GM21786 (cell line): ENCODE measurements at regions not wholly inside any gene's neighbourhood (a gene's known extent, or its start where the extent isn't known, plus 50 kb on each side); places are given as distances from the start of the nearest gene placed in this dataset.
"Not testable (repeated sequence)": the region's sequence is repeated elsewhere in the genome, so short reads cannot be mapped to it uniquely, and the experiment has no call there.

Experiments
- ATAC-seq: cut with Tn5 transposase; IDR thresholded peaks from one replicate; pipeline ENCODE4 v1.9.1; 2021; ENCODE audit not compliant: unreplicated experiment

DNA sequence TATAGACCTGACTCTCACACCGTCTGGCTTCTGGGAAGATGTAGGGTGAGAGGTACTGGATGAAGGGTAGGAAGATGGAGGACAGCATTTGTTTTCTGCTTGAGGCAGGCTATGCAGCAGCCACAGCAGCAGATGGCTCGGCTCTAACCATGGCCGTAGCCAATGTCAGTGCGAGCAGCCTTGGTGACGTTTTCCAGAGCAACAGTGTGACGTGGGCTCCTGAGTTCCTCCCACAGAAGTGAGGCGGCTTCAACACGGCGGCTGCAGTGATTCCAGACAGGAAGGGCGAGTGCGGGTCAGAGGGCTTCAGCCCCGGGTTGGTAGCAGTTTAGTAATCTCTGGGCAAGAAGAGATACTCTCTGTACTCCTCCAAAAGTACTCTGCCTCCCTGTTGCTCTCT lies 133.0 kb upstream of the MYT1L start:
- no peak for ATAC-seq

DNA sequence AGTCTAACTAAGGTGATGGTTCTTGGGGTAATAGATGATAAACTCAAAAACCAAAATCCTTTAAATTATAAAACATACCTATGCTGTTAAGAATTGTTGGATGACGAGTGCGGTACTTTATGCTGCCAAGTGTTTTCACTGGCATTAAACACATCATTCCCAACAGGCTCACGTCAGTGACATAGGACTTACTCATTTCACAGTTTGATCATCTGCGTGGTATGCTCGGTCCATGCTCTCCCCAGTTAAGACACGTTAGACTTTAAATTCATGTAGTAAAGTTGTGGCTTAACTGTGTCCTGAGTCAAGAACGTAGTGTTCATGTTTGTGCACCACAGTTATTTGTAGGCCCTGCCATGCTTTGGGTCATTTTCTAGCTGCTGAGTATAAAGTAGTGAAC lies 125.6 kb upstream of the MYT1L start:
- no peak for ATAC-seq

DNA sequence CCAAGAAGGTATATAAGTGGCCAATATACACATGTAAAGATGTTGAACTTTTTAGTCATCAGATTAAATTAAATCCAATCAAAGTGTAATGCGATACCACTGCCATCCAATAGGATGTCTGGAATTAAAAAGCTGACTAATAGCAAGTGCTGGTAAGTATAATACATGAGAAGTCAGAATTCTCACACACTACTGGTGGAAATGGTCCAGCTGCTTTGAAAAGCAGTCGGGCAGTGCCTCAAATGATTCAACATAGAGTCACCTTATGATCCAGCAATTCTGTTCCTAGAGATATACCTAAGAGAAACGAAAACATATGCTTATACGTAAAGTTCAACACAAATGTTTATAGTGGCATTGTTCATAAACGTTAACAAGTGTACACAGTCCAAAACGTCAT lies 124.1 kb upstream of the MYT1L start:
- no peak for ATAC-seq

DNA sequence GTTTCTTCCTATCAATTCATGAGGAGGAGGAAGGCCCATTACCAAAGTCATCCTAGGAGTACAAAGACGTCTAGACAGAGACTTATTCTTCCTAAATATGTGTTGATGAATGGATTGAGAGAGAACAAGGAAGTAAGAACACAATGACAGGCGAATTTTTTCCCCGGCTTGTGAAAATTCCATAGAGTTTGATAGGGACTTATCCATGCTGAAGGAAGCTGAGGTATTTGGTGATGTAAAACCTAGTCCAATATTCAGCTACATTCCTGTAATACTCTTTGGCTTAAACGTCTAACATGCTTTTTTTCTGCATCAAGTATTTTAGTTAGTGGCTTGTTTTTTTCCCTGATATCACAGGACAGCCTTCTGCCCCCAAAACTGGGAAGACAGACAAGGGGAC lies 121.9 kb upstream of the MYT1L start:
- ATAC-seq: no peak

DNA sequence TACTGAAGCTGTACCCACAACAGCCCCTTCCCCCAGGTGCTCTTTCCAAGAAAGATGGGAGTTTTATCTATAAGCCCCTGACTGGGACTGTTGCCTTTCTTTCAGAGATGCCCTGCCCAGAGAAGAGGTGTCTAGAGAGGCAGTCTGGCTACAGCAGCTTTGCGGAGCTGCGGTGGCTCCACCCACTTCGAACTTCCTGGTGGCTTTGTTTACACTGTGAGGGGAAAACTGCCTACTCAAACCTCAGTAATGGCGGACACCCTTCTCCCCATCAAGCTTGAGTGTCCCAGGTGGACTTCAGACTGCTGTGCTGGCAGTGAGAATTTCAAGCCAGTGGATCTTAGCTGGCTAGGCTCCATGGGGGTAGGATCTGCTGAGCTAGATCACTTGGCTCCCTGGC lies 120.2 kb upstream of the MYT1L start:
- not testable (repeated sequence) for ATAC-seq

DNA sequence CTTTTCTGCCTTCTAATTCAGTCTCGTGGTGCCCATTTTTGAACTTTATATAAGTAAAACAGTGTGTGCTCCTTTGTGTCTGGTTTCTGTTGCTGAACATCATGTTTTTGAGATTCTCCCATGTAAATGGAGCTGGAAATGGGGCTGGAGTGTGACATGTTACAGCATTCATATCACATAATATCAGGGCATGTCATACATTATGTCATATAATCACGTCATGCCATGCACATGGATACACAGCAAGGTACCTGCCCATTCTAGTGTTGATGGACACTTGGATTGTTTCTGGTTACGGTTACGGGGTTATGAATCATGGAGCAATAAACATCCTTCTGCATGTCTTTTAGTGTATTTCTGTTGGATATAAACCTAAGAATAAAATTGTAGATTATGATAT lies 117.1 kb upstream of the MYT1L start:
- ATAC-seq: no peak

DNA sequence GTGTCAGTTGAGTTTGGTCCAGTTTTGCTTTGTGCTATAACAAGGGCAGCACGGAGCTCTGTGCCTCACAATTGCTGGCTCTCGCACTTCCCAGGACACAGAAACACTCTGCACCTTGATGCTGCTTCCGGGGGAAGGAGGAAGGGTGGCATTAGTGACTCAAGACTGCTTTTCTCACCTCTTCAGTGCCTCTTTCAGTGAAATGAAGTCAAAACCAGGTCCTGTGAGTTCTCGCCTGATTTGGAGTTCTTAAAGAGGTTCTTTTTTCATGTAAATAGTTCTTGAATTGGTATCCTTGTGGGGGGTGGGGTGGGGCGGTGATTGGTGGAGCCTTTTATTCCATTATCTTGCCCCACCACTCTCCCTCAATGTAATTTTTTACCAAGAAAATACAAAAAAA lies 91.5 kb upstream of the MYT1L start:
- ATAC-seq: no peak

DNA sequence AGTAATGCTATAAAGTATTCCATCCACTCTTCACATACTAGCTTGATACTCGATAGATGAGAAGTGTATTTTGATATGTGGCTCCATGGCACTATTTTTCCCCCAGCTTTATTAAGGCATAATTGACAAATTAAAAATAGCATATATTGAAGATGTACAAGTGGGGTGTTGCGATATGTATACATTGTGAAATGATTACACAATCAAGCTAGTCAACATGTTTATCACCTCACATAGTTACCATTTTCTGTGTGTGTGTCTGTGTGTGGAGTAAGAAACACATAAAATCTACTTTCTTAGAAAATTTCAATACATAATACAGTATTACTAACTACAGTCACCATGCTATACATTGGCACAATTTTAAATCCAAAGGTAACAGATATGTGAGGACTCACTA lies 82.5 kb upstream of the MYT1L start:
- ATAC-seq: no peak

DNA sequence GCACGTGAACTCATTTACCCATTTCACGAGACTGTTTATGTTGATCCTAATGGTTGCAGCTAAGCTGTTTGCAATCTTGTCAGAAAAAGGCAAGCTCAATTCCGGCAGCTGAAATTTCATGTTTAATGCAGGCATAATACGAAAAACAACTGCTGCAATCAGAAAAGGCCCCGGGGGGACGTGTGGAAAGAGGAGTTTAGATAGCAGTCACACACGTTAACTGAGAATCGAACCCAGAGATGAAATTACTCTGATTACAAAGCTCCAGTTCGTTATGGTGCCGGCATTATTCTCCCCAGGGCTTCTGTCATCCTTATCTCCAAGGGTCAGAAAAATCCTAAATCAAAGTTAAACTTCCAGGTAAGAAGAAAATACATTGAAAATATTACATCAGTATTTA lies 79.9 kb upstream of the MYT1L start:
- no peak for ATAC-seq

DNA sequence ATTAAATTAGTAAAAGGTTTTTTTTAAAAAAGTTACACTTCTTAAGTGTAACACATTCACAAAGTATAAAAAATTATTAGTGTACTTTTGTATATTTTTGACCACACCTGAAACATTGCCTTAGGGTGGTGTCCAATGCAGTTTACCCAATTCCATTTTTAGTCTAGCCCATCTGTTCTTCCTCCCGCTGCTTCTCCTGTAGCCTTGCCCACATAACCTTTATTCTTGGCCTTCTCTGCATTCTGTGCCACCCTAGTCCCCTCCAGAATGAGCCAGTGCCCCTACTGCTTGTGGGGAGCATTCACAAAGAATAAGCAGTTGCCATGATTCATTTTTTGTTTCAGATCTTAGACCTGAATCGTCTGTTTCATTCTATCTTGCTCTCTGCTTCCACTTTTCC lies 78.4 kb upstream of the MYT1L start:
- ATAC-seq: no peak

DNA sequence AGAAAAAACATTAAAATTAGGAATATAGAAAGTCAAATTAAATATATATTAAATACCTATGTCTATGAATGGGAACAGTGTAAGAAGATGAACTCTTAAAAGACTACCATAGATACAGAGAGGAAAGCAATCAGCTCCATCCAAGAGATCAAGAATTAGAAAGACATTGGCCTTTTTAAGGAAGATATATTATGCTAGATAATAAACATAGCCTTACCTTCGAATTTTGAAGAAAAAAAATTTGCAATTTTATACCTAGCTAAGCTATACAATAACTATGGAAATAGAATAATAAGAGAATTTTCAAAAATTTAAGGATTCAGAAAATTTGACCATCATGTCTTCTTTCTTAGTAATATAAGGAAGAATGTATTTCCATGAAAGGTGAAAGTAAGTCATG lies 74.7 kb upstream of the MYT1L start:
- ATAC-seq: no peak

DNA sequence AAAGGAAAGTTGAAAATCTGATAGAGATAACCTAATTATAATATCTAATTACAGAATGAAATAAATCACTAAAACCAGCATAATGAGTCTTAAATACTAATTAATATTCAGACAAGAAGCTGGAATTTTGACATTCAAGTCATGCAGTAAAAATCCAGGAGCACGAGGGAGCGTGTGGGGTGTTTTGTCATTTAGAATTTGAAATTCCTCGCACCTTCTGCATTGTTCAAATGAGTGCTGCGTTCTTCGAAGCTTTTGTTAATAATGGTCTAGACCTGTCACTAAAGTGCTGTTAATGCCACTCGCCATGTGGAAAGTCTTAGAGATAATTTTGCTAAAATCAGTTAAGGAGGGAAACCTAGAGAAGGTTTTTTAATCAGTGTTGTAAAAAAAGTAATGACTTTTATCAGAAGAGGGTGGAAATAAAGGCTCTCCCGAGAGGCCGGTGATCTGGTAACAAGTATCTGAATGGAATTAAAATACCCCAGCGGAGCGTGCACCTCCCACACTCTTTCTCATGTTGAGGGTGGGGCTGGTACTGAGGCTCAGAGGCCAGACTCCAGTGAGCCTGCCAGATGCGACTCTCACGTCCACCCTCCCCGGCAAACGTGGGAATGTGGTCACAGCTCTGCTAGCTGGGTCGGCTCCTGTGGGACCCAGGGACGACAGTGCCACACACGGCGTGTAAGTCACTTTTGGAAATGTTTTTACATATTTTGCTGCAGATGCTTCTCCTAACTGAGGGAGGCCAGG lies 69.4 kb upstream of the MYT1L start:
- no peak for ATAC-seq

DNA sequence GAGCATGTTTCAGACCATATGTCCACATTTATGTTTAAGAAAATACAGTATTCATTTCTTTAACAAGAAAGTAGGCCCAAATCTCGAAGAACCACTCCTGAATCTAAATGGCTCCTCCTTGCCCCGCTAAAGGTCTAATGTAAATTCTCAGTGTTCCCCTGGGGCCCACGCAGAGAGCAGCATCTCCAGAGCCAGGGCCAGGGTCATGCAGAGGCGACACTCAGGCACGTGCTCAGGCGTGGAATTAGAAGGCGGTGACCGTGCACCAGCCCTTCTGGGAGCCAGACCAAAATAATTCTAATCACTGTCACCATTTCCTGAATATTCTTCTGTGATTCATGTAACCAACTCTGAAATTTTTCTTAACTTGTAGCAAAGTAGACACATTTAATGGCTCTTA lies 68.3 kb upstream of the MYT1L start:
- ATAC-seq: no peak

DNA sequence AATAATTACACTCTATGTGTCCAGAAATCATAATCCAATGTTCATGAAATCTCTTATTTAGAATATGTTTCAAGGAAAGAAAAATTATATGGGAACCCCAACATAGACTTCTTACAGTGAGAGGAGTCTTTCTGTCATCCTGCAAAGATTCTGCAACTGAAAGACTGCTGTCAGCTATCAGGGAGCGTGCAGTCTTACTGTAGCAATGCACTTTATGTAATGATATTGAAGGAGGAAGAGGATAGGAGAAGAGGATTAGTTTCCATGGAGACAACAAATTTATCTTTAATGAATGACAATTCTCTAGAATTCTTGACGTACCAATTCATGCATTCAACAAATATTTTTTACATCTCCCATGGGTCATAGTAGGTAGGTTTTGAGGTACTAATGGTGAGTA lies 61.3 kb upstream of the MYT1L start:
- no peak for ATAC-seq

DNA sequence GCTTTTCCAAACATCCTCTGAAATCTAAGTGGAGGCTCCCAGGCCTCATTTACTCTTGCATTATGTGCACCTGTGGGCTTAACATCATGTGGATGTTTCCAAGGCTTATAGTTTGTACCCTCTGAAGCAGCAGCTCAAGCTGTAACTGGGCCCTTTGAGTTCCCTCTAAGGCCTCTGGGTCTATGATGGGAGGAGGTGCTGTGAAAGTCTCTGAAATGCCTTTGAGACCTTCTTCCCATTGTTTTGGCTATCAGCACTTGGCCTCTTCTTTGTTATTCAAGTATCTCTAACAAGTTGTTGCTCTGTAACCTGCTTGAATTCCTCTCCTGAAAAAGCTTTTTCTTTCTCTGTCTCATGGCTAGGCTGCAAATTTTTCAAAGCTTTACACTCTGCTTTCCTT lies 58.1 kb upstream of the MYT1L start:
- ATAC-seq: no peak
